ENCODE measurements at regions not wholly inside any gene's neighbourhood (a gene's known extent, or its start where the extent isn't known, plus 50 kb on each side); places are given as distances from the start of the nearest gene placed in this dataset.
A peak's percentile ranks its signal among the peaks of the same experiment; 100 is the strongest.

- no peak for DNase-seq
- Mint-ChIP-seq H3K4me1 (ENCODE audit: low read depth, unreplicated experiment) (no peaks in the 10 kb centered on the region), H3K4me3 (ENCODE audit: unreplicated experiment) (no peak overlapping the region), H3K27me3 (ENCODE audit: insufficient read depth, unreplicated experiment) (peaks cover 7% of the 10 kb centered on the region), H3K36me3 (ENCODE audit: insufficient read depth, unreplicated experiment) (no peaks in the 10 kb centered on the region), H3K27ac (ENCODE audit: unreplicated experiment) (no peak overlapping the region), H3K9me3 (ENCODE audit: unreplicated experiment) (no peaks in the 10 kb centered on the region)
- Histone ChIP-seq H3K27me3 (replicated peaks; ENCODE audit: control insufficient read depth, insufficient read depth, low read length) (no peaks in the 10 kb centered on the region), H3K9me3 (no peaks in the 10 kb centered on the region), H3K4me3 (ENCODE audit: low read depth, low read length) (no peak overlapping the region), H3K4me1 (no peaks in the 10 kb centered on the region), H3K36me3 (ENCODE audit: control insufficient read depth, insufficient read depth, low read length) (no peaks in the 10 kb centered on the region)
- POLR2A ChIA-PET, result no interaction called here
- intact Hi-C loops (cut with micrococcal nuclease; ENCODE audit: unreplicated experiment), result no loop called here
- BruUV-seq (replicated peaks), result no TSS peak
- CTCF ChIA-PET, result no interaction called here
- TF ChIP-seq CTCF (IDR thresholded peaks at IDR 0.05; ENCODE audit: insufficient read depth in 1 of 2, low read depth in 1 of 2, low read length in 1 of 2, severe bottlenecking in 1 of 2, unreplicated experiment in 1 of 2), result no peak
Measured at GRCh38 chr11:18878211-18878610, 61.0 kb downstream of the MRGPRX1 start.

GRCh38 chr11:18865951-18866350 lies 73.3 kb downstream of the MRGPRX1 start:
- H3K27me3 Mint-ChIP-seq (ENCODE audit: insufficient read depth, unreplicated experiment), result no peaks in the 10 kb centered on the region

GRCh38 chr11:18865261-18865660 lies 73.7 kb upstream of the PTPN5 start:
- no peak for DNase-seq
- H3K4me1 Mint-ChIP-seq (ENCODE audit: low read depth, unreplicated experiment), result peaks cover 6% of the 10 kb centered on the region
- TF ChIP-seq CTCF (IDR thresholded peaks at IDR 0.05; ENCODE audit: insufficient read depth in 1 of 2, low read depth in 1 of 2, low read length in 1 of 2, severe bottlenecking in 1 of 2, unreplicated experiment in 1 of 2), result no peak
- POLR2A ChIA-PET, result no interaction called here
- BruUV-seq (replicated peaks), result no TSS peak
- no peak overlapping the region for H3K27ac Mint-ChIP-seq (ENCODE audit: unreplicated experiment)
- no peak overlapping the region for H3K4me3 Mint-ChIP-seq (ENCODE audit: unreplicated experiment)
- no peaks in the 10 kb centered on the region for H3K9me3 Mint-ChIP-seq (ENCODE audit: unreplicated experiment)
- intact Hi-C loops (cut with micrococcal nuclease; ENCODE audit: unreplicated experiment), result no loop called here
- H3K27me3 Mint-ChIP-seq (ENCODE audit: insufficient read depth, unreplicated experiment), result no peaks in the 10 kb centered on the region
- Histone ChIP-seq H3K4me3 (ENCODE audit: low read depth, low read length) (no peak overlapping the region), H3K4me1 (peaks cover 12% of the 10 kb centered on the region; the same call in 1 of the 2 replicates), H3K36me3 (ENCODE audit: control insufficient read depth, insufficient read depth, low read length) (no peaks in the 10 kb centered on the region), H3K9me3 (no peaks in the 10 kb centered on the region), H3K27me3 (replicated peaks; ENCODE audit: control insufficient read depth, insufficient read depth, low read length) (no peaks in the 10 kb centered on the region)
- CTCF ChIA-PET, result interaction anchor here (0.6 to 1.3 kb wide), 3 partner anchors 12 to 36 kb away, joined by 3 to 5 read pairs (median 5); no protein-coding TSS in a partner anchor
- H3K36me3 Mint-ChIP-seq (ENCODE audit: insufficient read depth, unreplicated experiment), result no peaks in the 10 kb centered on the region

More at GRCh38 chr11:18865951-18866350, 73.3 kb downstream of the MRGPRX1 start:
- peak; percentile 46 to 61 for DNase-seq
- H3K27ac Mint-ChIP-seq (ENCODE audit: unreplicated experiment), result no peak overlapping the region
- no peak overlapping the region for H3K4me3 Mint-ChIP-seq (ENCODE audit: unreplicated experiment)
- H3K4me3 ChIP-seq (ENCODE audit: low read depth, low read length), result no peak overlapping the region
- peaks cover 6% of the 10 kb centered on the region for H3K4me1 Mint-ChIP-seq (ENCODE audit: low read depth, unreplicated experiment)
- no peaks in the 10 kb centered on the region for H3K27me3 ChIP-seq (replicated peaks; ENCODE audit: control insufficient read depth, insufficient read depth, low read length)
- ChIA-PET POLR2A (no interaction called here), CTCF (interaction anchor here (0.6 to 1.3 kb wide), 3 partner anchors 13 to 35 kb away, joined by 3 to 5 read pairs (median 5); no protein-coding TSS in a partner anchor)
- no peaks in the 10 kb centered on the region for H3K36me3 ChIP-seq (ENCODE audit: control insufficient read depth, insufficient read depth, low read length)
- no TSS peak for BruUV-seq (replicated peaks)
- intact Hi-C loops (cut with micrococcal nuclease; ENCODE audit: unreplicated experiment), result no loop called here
- no peaks in the 10 kb centered on the region for H3K36me3 Mint-ChIP-seq (ENCODE audit: insufficient read depth, unreplicated experiment)
- no peaks in the 10 kb centered on the region for H3K9me3 Mint-ChIP-seq (ENCODE audit: unreplicated experiment)
- TF ChIP-seq CTCF (IDR thresholded peaks at IDR 0.05; ENCODE audit: insufficient read depth in 1 of 2, low read depth in 1 of 2, low read length in 1 of 2, severe bottlenecking in 1 of 2, unreplicated experiment in 1 of 2), result no peak
- H3K4me1 ChIP-seq, result peaks cover 12% of the 10 kb centered on the region; the same call in 1 of the 2 replicates
- H3K9me3 ChIP-seq, result no peaks in the 10 kb centered on the region
